ENCODE measurements at regions not wholly inside any gene's neighbourhood (a gene's known extent, or its start where the extent isn't known, plus 50 kb on each side); places are given as distances from the start of the nearest gene placed in this dataset.

DNA sequence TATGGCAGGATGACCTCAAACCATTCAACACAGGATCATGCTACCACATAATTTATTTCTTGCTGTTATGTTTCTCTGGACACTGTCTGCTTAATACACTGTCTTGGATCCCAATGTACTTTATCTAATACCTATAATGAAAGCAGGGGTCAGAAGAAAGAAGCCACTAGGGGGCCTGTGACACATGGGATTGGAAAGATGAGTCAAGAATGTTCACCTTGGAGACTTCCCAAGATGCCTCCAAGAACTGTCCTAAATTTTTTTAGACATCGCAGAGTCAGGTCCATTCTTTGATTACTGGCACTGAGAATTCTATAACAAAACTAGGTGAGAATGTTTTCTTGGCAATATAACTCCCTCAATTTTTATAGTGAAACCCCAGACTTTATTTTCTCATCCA is 305.8 kb upstream of the SMARCA2 start:
- CTCF ChIA-PET: no interaction called here
- Histone ChIP-seq H3K79me2 (ENCODE audit: insufficient read depth, low read length) (no peaks in the 10 kb centered on the region), H3K9me2 (ENCODE audit: insufficient read depth) (no peaks in the 10 kb centered on the region), H3K9ac (ENCODE audit: low read length) (no peak overlapping the region), H4K20me1 (ENCODE audit: insufficient read depth) (no peaks in the 10 kb centered on the region), H3K4me2 (ENCODE audit: low read length) (no peak overlapping the region), H3K9me3 (ENCODE audit: control insufficient read depth in 1 of 2, insufficient read depth in 1 of 2, low read depth in 1 of 2, low read length in 2 of 2) (peaks cover 0 to 18% of the 10 kb centered on the region in 2 experiments; a peak in 2 of 4 replicates), H3K4me1 (ENCODE audit: control insufficient read depth in 1 of 2, insufficient read depth in 2 of 2, low read length in 2 of 2) (no peaks in the 10 kb centered on the region), H3K27me3 (ENCODE audit: insufficient read depth, low read length) (no peaks in the 10 kb centered on the region), H2AFZ (ENCODE audit: low read depth, low read length, poor library complexity, severe bottlenecking) (no peak overlapping the region), H3K27ac (ENCODE audit: low read depth, low read length) (no peak overlapping the region), H3K4me3 (replicated peaks in 1 of 2; ENCODE audit: low read depth in 1 of 2, low read length in 2 of 2) (no peak overlapping the region), H3K36me3 (ENCODE audit: control insufficient read depth in 1 of 2, insufficient read depth in 2 of 2, low read length in 2 of 2) (no peaks in the 10 kb centered on the region)
- POLR2A ChIA-PET: no interaction called here
- RAD21 ChIA-PET (ENCODE audit: low non-redundant PET in 1 of 2, low total read pairs in 2 of 2, uncharacterized antibody in 2 of 2, unreplicated experiment in 2 of 2): no interaction called here
- TF ChIP-seq, protein P1, sequence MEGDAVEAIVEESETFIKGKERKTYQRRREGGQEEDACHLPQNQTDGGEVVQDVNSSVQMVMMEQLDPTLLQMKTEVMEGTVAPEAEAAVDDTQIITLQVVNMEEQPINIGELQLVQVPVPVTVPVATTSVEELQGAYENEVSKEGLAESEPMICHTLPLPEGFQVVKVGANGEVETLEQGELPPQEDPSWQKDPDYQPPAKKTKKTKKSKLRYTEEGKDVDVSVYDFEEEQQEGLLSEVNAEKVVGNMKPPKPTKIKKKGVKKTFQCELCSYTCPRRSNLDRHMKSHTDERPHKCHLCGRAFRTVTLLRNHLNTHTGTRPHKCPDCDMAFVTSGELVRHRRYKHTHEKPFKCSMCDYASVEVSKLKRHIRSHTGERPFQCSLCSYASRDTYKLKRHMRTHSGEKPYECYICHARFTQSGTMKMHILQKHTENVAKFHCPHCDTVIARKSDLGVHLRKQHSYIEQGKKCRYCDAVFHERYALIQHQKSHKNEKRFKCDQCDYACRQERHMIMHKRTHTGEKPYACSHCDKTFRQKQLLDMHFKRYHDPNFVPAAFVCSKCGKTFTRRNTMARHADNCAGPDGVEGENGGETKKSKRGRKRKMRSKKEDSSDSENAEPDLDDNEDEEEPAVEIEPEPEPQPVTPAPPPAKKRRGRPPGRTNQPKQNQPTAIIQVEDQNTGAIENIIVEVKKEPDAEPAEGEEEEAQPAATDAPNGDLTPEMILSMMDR (IDR thresholded peaks at IDR 0.05 in 2 of 3, conservative IDR thresholded peaks at IDR 0.05 in 1 of 3; ENCODE audit: borderline replicate concordance in 1 of 3, insufficient read depth in 1 of 3, low read depth in 2 of 3, low read length in 2 of 3): peak in 1 of 3 experiments; percentile 20; a peak in 2 of 6 replicates
- no peak for TF ChIP-seq ELF1 (IDR thresholded peaks at IDR 0.05; ENCODE audit: borderline replicate concordance, low read depth)
- BruUV-seq (replicated peaks): no TSS peak
- ATAC-seq (no peak), DNase-seq (ENCODE audit: low read depth, low spot score) (no peak)
- intact Hi-C loops (cut with micrococcal nuclease): no loop called here

DNA sequence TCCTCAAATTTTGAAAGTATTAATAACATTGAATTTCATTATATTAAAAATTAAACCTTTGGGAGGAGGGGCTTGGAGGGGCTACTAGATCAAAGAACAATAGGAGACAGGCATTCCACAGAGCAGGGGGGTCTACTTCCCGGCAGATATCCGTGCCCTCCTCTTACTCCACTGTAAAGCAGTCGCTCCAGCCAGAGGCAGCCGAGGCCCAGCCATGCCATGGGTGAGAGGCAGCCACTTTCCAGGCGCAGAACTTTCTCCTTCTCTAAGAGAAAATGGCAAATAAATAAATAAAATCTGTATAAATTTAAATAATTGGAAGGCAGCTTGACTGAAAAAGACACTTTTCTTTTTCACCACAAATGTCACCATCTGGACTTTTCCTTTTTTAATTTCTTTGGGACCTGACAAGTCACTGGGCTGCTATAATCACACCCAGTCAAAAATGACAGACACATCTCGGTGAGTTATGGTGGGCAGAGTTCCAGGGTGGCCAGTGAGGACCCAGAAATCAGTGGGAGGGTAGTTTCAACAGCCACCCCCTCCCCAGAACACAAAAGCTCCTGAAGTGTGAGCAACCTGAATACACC is 302.2 kb upstream of the SMARCA2 start:
- H3K36me3 ChIP-seq (ENCODE audit: control insufficient read depth in 1 of 2, insufficient read depth in 2 of 2, low read length in 2 of 2): no peaks in the 10 kb centered on the region
- H3K27me3 ChIP-seq (ENCODE audit: insufficient read depth, low read length): no peaks in the 10 kb centered on the region
- H3K79me2 ChIP-seq (ENCODE audit: insufficient read depth, low read length): no peaks in the 10 kb centered on the region
- H3K4me2 ChIP-seq (ENCODE audit: low read length): no peak overlapping the region
- no peak overlapping the region for H3K4me3 ChIP-seq (replicated peaks in 1 of 2; ENCODE audit: low read depth in 1 of 2, low read length in 2 of 2)
- ChIA-PET POLR2A (no interaction called here), CTCF (no interaction called here), RAD21 (ENCODE audit: low non-redundant PET in 1 of 2, low total read pairs in 2 of 2, uncharacterized antibody in 2 of 2, unreplicated experiment in 2 of 2) (no interaction called here)
- intact Hi-C loops (cut with micrococcal nuclease): no loop called here
- no peak overlapping the region for H2AFZ ChIP-seq (ENCODE audit: low read depth, low read length, poor library complexity, severe bottlenecking)
- H3K4me1 ChIP-seq (ENCODE audit: control insufficient read depth in 1 of 2, insufficient read depth in 2 of 2, low read length in 2 of 2): no peaks in the 10 kb centered on the region
- no peaks in the 10 kb centered on the region for H4K20me1 ChIP-seq (ENCODE audit: insufficient read depth)
- H3K9me3 ChIP-seq (ENCODE audit: control insufficient read depth in 1 of 2, insufficient read depth in 1 of 2, low read depth in 1 of 2, low read length in 2 of 2): peaks cover 0 to 12% of the 10 kb centered on the region in 2 experiments; a peak in 2 of 4 replicates
- no peak for ATAC-seq
- H3K27ac ChIP-seq (ENCODE audit: low read depth, low read length): no peak overlapping the region
- no peak for DNase-seq (ENCODE audit: low read depth, low spot score)
- no peaks in the 10 kb centered on the region for H3K9me2 ChIP-seq (ENCODE audit: insufficient read depth)
- H3K9ac ChIP-seq (ENCODE audit: low read length): no peak overlapping the region
- no TSS peak for BruUV-seq (replicated peaks)
- no peak for TF ChIP-seq RAD21 (IDR thresholded peaks at IDR 0.05; ENCODE audit: low read depth)
- TF ChIP-seq, protein P2, sequence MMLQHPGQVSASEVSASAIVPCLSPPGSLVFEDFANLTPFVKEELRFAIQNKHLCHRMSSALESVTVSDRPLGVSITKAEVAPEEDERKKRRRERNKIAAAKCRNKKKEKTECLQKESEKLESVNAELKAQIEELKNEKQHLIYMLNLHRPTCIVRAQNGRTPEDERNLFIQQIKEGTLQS (IDR thresholded peaks at IDR 0.05): no peak
- TF ChIP-seq TCF7L2 (IDR thresholded peaks at IDR 0.05; ENCODE audit: borderline replicate concordance, extremely low read depth, insufficient read depth, insufficient read length): no peak
- TF ChIP-seq, protein P3, sequence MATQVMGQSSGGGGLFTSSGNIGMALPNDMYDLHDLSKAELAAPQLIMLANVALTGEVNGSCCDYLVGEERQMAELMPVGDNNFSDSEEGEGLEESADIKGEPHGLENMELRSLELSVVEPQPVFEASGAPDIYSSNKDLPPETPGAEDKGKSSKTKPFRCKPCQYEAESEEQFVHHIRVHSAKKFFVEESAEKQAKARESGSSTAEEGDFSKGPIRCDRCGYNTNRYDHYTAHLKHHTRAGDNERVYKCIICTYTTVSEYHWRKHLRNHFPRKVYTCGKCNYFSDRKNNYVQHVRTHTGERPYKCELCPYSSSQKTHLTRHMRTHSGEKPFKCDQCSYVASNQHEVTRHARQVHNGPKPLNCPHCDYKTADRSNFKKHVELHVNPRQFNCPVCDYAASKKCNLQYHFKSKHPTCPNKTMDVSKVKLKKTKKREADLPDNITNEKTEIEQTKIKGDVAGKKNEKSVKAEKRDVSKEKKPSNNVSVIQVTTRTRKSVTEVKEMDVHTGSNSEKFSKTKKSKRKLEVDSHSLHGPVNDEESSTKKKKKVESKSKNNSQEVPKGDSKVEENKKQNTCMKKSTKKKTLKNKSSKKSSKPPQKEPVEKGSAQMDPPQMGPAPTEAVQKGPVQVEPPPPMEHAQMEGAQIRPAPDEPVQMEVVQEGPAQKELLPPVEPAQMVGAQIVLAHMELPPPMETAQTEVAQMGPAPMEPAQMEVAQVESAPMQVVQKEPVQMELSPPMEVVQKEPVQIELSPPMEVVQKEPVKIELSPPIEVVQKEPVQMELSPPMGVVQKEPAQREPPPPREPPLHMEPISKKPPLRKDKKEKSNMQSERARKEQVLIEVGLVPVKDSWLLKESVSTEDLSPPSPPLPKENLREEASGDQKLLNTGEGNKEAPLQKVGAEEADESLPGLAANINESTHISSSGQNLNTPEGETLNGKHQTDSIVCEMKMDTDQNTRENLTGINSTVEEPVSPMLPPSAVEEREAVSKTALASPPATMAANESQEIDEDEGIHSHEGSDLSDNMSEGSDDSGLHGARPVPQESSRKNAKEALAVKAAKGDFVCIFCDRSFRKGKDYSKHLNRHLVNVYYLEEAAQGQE (IDR thresholded peaks at IDR 0.05; ENCODE audit: low read depth): no peak
- TF ChIP-seq, protein P1 (IDR thresholded peaks at IDR 0.05 in 2 of 3, conservative IDR thresholded peaks at IDR 0.05 in 1 of 3; ENCODE audit: borderline replicate concordance in 1 of 3, insufficient read depth in 1 of 3, low read depth in 2 of 3, low read length in 2 of 3): no peak
- no peak for TF ChIP-seq CBX3 (IDR thresholded peaks at IDR 0.05; ENCODE audit: low read depth)
- TF ChIP-seq POLR2AphosphoS5 (IDR thresholded peaks at IDR 0.05; ENCODE audit: low read depth, low read length): no peak

Measured in HCT116 (cell line).